ENCODE measurements at regions not wholly inside any gene's neighbourhood (a gene's known extent, or its start where the extent isn't known, plus 50 kb on each side); places are given as distances from the start of the nearest gene placed in this dataset.

DNA sequence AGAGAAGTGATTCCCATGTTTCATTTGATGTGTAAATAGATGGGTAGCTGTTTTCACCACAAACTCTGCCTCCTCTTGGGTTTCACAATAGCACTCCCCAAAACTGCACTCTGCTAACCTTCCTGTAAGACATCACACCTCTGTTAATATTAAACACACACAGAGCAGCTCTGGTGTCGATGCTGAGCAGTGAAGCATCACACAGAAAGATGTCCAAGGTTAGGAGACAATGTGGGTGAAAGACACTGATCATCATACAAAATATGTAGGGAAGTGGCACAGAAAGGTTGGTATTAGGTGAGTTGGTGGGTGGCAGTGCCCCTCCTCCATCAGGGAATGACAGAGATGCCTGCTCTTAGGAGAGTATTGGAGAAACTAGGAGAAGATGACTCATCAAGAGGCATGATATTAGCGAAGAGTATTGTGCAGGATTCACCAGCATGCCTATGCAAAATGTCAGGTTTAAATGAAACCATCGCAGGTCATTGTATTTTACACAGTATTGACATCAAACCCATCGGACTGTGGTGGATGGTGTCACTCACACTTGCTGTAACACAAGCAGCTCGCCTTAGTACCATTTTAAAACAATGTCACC lies 199.7 kb downstream of the TBXT start:
- no peak overlapping the region for H3K27ac ChIP-seq (ENCODE audit: low read depth, low read length)
- H3K4me1 ChIP-seq (ENCODE audit: control insufficient read depth in 5 of 5, insufficient read depth in 5 of 5, low read length in 5 of 5) = no peaks in the 10 kb centered on the region
- no peaks in the 10 kb centered on the region for H3K36me3 ChIP-seq (ENCODE audit: control insufficient read depth in 5 of 5, insufficient read depth in 5 of 5, low read length in 5 of 5)
- no peak overlapping the region for H3K4me3 ChIP-seq (ENCODE audit: low read depth in 1 of 5, low read length in 5 of 5)
- no peaks in the 10 kb centered on the region for H3K9me3 ChIP-seq (ENCODE audit: control insufficient read depth in 5 of 5, low read length in 5 of 5)
- peaks cover 0 to 4% (median 0%) of the 10 kb centered on the region in 5 donors for H3K27me3 ChIP-seq (ENCODE audit: control insufficient read depth in 5 of 5, insufficient read depth in 4 of 5, low read length in 5 of 5)
- H3K9ac ChIP-seq (ENCODE audit: low read length in 5 of 5) = no peak overlapping the region

DNA sequence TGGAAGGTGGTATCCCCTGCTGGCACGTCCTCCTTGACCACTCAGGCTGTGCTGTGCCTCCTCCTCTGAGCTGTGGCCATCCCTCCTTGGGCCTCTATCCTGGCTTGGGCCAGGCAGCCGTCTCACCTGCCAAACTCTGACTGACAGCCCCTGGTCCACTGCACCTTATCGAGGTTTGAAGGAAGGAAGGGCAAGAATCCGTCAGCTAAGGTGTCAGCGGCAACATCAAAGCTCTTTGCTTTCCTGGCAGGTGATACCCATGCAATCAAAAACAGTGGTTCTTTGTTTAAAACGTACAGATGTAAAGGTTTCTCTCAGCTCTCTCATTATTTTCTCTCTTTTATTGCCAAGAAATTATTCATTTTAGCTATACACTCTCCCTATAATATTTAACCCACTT lies 203.9 kb downstream of the TBXT start:
- Histone ChIP-seq H3K9ac (ENCODE audit: low read length in 5 of 5) (no peak overlapping the region), H3K9me3 (ENCODE audit: control insufficient read depth in 5 of 5, low read length in 5 of 5) (no peaks in the 10 kb centered on the region), H3K27ac (ENCODE audit: low read depth, low read length) (no peak overlapping the region), H3K4me1 (ENCODE audit: control insufficient read depth in 5 of 5, insufficient read depth in 5 of 5, low read length in 5 of 5) (no peaks in the 10 kb centered on the region), H3K4me3 (ENCODE audit: low read depth in 1 of 5, low read length in 5 of 5) (no peak overlapping the region), H3K27me3 (ENCODE audit: control insufficient read depth in 5 of 5, insufficient read depth in 4 of 5, low read length in 5 of 5) (peaks cover 0 to 4% (median 0%) of the 10 kb centered on the region in 5 donors), H3K36me3 (ENCODE audit: control insufficient read depth in 5 of 5, insufficient read depth in 5 of 5, low read length in 5 of 5) (no peaks in the 10 kb centered on the region)

DNA sequence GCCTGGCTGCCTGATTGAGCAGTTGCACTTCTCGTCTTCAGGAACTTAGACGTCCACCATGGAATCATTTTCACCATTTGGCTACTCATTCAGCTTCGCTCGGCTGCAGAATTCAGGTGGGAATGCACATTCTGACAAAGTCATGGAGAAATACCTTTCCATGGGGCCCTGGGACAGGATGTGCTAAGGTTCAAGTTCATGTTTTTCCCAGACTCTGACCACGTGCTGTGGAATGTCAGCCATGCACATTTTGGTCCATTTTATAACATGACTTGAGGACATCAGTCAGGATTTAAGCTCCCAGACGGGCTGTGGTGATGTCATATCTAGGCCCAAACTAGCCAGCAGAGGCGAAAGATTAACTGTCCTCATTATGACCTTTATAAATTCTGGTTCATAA lies 205.3 kb downstream of the TBXT start:
- Histone ChIP-seq H3K4me3 (ENCODE audit: low read depth in 1 of 5, low read length in 5 of 5) (no peak overlapping the region), H3K27me3 (ENCODE audit: control insufficient read depth in 5 of 5, insufficient read depth in 4 of 5, low read length in 5 of 5) (peaks cover 0 to 4% (median 0%) of the 10 kb centered on the region in 5 donors), H3K9ac (ENCODE audit: low read length in 5 of 5) (no peak overlapping the region), H3K36me3 (ENCODE audit: control insufficient read depth in 5 of 5, insufficient read depth in 5 of 5, low read length in 5 of 5) (no peaks in the 10 kb centered on the region), H3K27ac (ENCODE audit: low read depth, low read length) (no peak overlapping the region), H3K4me1 (ENCODE audit: control insufficient read depth in 5 of 5, insufficient read depth in 5 of 5, low read length in 5 of 5) (no peaks in the 10 kb centered on the region), H3K9me3 (ENCODE audit: control insufficient read depth in 5 of 5, low read length in 5 of 5) (no peaks in the 10 kb centered on the region)

DNA sequence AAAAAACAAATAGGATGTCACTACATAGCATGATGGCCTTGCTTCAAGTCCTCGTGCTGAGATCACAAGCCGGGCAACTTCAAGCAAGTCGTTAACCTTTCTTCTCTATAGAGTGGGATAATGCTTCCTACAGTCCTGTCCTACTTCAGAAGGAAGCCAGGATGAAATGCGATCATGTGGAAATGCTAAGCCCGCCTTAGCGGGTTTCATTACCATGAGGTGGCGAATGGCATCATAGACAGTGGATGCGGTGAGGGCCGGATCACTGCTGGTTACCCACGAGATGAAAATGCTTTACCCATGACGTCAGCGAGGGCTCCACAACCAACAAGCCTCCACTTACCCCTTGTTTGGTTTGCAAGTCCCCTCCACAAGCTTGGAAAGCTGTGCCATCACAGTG lies 206.4 kb downstream of the TBXT start:
- H3K9me3 ChIP-seq (ENCODE audit: control insufficient read depth in 5 of 5, low read length in 5 of 5) = no peaks in the 10 kb centered on the region
- peaks cover 0 to 4% (median 0%) of the 10 kb centered on the region in 5 donors for H3K27me3 ChIP-seq (ENCODE audit: control insufficient read depth in 5 of 5, insufficient read depth in 4 of 5, low read length in 5 of 5)
- H3K36me3 ChIP-seq (ENCODE audit: control insufficient read depth in 5 of 5, insufficient read depth in 5 of 5, low read length in 5 of 5) = no peaks in the 10 kb centered on the region
- no peak overlapping the region for H3K9ac ChIP-seq (ENCODE audit: low read length in 5 of 5)
- H3K27ac ChIP-seq (ENCODE audit: low read depth, low read length) = no peak overlapping the region
- H3K4me1 ChIP-seq (ENCODE audit: control insufficient read depth in 5 of 5, insufficient read depth in 5 of 5, low read length in 5 of 5) = no peaks in the 10 kb centered on the region
- no peak overlapping the region for H3K4me3 ChIP-seq (ENCODE audit: low read depth in 1 of 5, low read length in 5 of 5)

- H3K27ac ChIP-seq (ENCODE audit: low read depth, low read length) = no peak overlapping the region
- no peaks in the 10 kb centered on the region for H3K36me3 ChIP-seq (ENCODE audit: control insufficient read depth in 5 of 5, insufficient read depth in 5 of 5, low read length in 5 of 5)
- H3K4me3 ChIP-seq (ENCODE audit: low read depth in 1 of 5, low read length in 5 of 5) = no peak overlapping the region
- H3K4me1 ChIP-seq (ENCODE audit: control insufficient read depth in 5 of 5, insufficient read depth in 5 of 5, low read length in 5 of 5) = no peaks in the 10 kb centered on the region
- no peak overlapping the region for H3K9ac ChIP-seq (ENCODE audit: low read length in 5 of 5)
- no peaks in the 10 kb centered on the region for H3K9me3 ChIP-seq (ENCODE audit: control insufficient read depth in 5 of 5, low read length in 5 of 5)
- H3K27me3 ChIP-seq (ENCODE audit: control insufficient read depth in 5 of 5, insufficient read depth in 4 of 5, low read length in 5 of 5) = peaks cover 0 to 4% (median 0%) of the 10 kb centered on the region in 5 donors
Measured at GRCh38 chr6:165960695-165961094, 207.0 kb downstream of the TBXT start.

- Histone ChIP-seq H3K4me1 (ENCODE audit: control insufficient read depth in 5 of 5, insufficient read depth in 5 of 5, low read length in 5 of 5) (no peaks in the 10 kb centered on the region), H3K9me3 (ENCODE audit: control insufficient read depth in 5 of 5, low read length in 5 of 5) (no peaks in the 10 kb centered on the region), H3K27me3 (ENCODE audit: control insufficient read depth in 5 of 5, insufficient read depth in 4 of 5, low read length in 5 of 5) (peaks cover 0 to 4% (median 0%) of the 10 kb centered on the region in 5 donors), H3K9ac (ENCODE audit: low read length in 5 of 5) (no peak overlapping the region), H3K27ac (ENCODE audit: low read depth, low read length) (no peak overlapping the region), H3K36me3 (ENCODE audit: control insufficient read depth in 5 of 5, insufficient read depth in 5 of 5, low read length in 5 of 5) (no peaks in the 10 kb centered on the region), H3K4me3 (ENCODE audit: low read depth in 1 of 5, low read length in 5 of 5) (no peak overlapping the region)
Measured at GRCh38 chr6:165959627-165960026, 208.0 kb downstream of the TBXT start.

DNA sequence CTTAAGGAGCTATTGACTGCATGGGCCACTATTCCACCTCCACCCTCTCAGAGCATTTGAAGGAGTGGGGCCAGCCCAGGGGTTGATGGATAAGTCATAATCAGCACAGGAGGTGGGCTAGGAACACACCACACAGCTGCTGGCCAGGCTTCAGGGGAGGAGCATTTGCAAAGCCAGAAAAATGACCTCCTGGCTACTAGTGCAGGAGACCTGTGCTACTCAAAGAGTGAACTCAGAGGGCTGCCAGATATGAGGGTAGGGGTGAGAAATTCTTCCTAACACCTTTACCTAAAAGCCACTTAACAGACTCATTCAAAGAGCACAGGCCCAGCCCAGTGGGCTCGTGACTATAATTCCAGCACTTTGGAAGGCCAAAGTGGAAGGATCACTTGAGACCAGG lies 210.8 kb downstream of the TBXT start:
- H3K9me3 ChIP-seq (ENCODE audit: control insufficient read depth in 5 of 5, low read length in 5 of 5) = no peaks in the 10 kb centered on the region
- no peak overlapping the region for H3K9ac ChIP-seq (ENCODE audit: low read length in 5 of 5)
- no peak overlapping the region for H3K27ac ChIP-seq (ENCODE audit: low read depth, low read length)
- no peaks in the 10 kb centered on the region for H3K36me3 ChIP-seq (ENCODE audit: control insufficient read depth in 5 of 5, insufficient read depth in 5 of 5, low read length in 5 of 5)
- H3K4me1 ChIP-seq (ENCODE audit: control insufficient read depth in 5 of 5, insufficient read depth in 5 of 5, low read length in 5 of 5) = no peaks in the 10 kb centered on the region
- peaks cover 0 to 3% (median 0%) of the 10 kb centered on the region in 5 donors for H3K27me3 ChIP-seq (ENCODE audit: control insufficient read depth in 5 of 5, insufficient read depth in 4 of 5, low read length in 5 of 5)
- no peak overlapping the region for H3K4me3 ChIP-seq (ENCODE audit: low read depth in 1 of 5, low read length in 5 of 5)

GRCh38 chr6:165952514-165952913 lies 215.1 kb downstream of the TBXT start:
- no peaks in the 10 kb centered on the region for H3K36me3 ChIP-seq (ENCODE audit: control insufficient read depth in 5 of 5, insufficient read depth in 5 of 5, low read length in 5 of 5)
- no peak overlapping the region for H3K9ac ChIP-seq (ENCODE audit: low read length in 5 of 5)
- H3K4me1 ChIP-seq (ENCODE audit: control insufficient read depth in 5 of 5, insufficient read depth in 5 of 5, low read length in 5 of 5) = no peaks in the 10 kb centered on the region
- H3K27ac ChIP-seq (ENCODE audit: low read depth, low read length) = no peak overlapping the region
- no peak overlapping the region for H3K4me3 ChIP-seq (ENCODE audit: low read depth in 1 of 5, low read length in 5 of 5)
- H3K27me3 ChIP-seq (ENCODE audit: control insufficient read depth in 5 of 5, insufficient read depth in 4 of 5, low read length in 5 of 5) = peaks cover 0 to 3% (median 0%) of the 10 kb centered on the region in 5 donors
- no peaks in the 10 kb centered on the region for H3K9me3 ChIP-seq (ENCODE audit: control insufficient read depth in 5 of 5, low read length in 5 of 5)

DNA sequence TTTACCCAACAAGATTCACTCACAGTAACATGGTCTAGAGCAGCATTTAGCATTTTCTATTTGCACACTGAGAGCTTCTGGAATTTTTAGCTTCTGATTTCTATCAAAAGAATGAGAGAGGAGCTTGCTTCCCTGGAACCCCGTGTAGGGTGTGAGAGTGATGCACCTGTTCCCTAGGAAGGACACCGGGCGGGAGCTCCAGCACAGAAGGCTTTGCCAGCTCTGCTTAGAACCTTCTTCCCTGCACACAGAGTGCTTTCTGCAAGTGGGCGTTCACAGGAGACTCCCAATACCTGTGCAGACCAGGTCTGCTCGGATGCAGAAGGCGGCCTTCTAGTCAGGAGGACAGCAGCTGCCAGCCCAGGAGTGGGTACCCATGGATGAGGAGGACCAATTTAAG lies 217.3 kb downstream of the TBXT start:
- no peaks in the 10 kb centered on the region for H3K27me3 ChIP-seq (ENCODE audit: control insufficient read depth in 5 of 5, insufficient read depth in 4 of 5, low read length in 5 of 5)
- no peak overlapping the region for H3K4me3 ChIP-seq (ENCODE audit: low read depth in 1 of 5, low read length in 5 of 5)
- H3K9ac ChIP-seq (ENCODE audit: low read length in 5 of 5) = no peak overlapping the region
- no peaks in the 10 kb centered on the region for H3K4me1 ChIP-seq (ENCODE audit: control insufficient read depth in 5 of 5, insufficient read depth in 5 of 5, low read length in 5 of 5)
- H3K27ac ChIP-seq (ENCODE audit: low read depth, low read length) = no peak overlapping the region
- H3K9me3 ChIP-seq (ENCODE audit: control insufficient read depth in 5 of 5, low read length in 5 of 5) = no peaks in the 10 kb centered on the region
- H3K36me3 ChIP-seq (ENCODE audit: control insufficient read depth in 5 of 5, insufficient read depth in 5 of 5, low read length in 5 of 5) = no peaks in the 10 kb centered on the region

DNA sequence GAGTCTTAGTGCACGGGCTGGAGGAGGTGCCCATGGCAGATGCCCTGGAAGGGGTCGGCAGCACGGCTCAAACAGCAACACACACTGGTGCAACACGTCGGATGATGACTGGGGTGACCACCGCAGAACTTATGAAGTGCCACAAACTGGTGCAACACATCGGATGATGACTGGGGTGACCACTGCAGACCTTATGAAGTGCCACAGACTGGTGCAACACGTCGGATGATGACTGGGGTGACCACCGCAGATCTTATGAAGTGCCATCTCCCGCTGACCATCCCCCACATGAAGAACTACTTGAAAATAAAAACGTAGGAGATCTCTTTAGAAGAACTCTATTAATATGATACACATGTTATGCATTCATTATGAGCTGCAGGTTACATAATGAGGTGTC lies 218.3 kb downstream of the TBXT start:
- Histone ChIP-seq H3K27me3 (ENCODE audit: control insufficient read depth in 5 of 5, insufficient read depth in 4 of 5, low read length in 5 of 5) (no peaks in the 10 kb centered on the region), H3K9ac (ENCODE audit: low read length in 5 of 5) (no peak overlapping the region), H3K4me3 (ENCODE audit: low read depth in 1 of 5, low read length in 5 of 5) (no peak overlapping the region), H3K4me1 (ENCODE audit: control insufficient read depth in 5 of 5, insufficient read depth in 5 of 5, low read length in 5 of 5) (no peaks in the 10 kb centered on the region), H3K36me3 (ENCODE audit: control insufficient read depth in 5 of 5, insufficient read depth in 5 of 5, low read length in 5 of 5) (no peaks in the 10 kb centered on the region), H3K27ac (ENCODE audit: low read depth, low read length) (no peak overlapping the region), H3K9me3 (ENCODE audit: control insufficient read depth in 5 of 5, low read length in 5 of 5) (no peaks in the 10 kb centered on the region)
